ENCODE measurements at regions not wholly inside any gene's neighbourhood (a gene's known extent, or its start where the extent isn't known, plus 50 kb on each side); places are given as distances from the start of the nearest gene placed in this dataset.
"Not testable (repeated sequence)": the region's sequence is repeated elsewhere in the genome, so short reads cannot be mapped to it uniquely, and the experiment has no call there.

- no peaks in the 10 kb centered on the region for H3K27me3 Mint-ChIP-seq
- no peaks in the 10 kb centered on the region for H3K9me3 Mint-ChIP-seq
- H3K4me3 Mint-ChIP-seq: no peak overlapping the region
- no peak for ATAC-seq (ENCODE audit: low read depth)
- no peaks in the 10 kb centered on the region for H3K36me3 Mint-ChIP-seq
- no peak for DNase-seq (ENCODE audit: low spot score in 2 of 2)
- H3K27ac Mint-ChIP-seq: no peak overlapping the region
- H3K4me1 Mint-ChIP-seq: peaks cover 22% of the 10 kb centered on the region
Observed at GRCh38 chr22:25402501-25403283, 161.8 kb upstream of the GRK3 start.

GRCh38 chr22:25403284-25403810, 161.1 kb upstream of the GRK3 start:
- Mint-ChIP-seq H3K27me3 (no peaks in the 10 kb centered on the region), H3K9me3 (no peaks in the 10 kb centered on the region), H3K4me1 (peaks cover 22% of the 10 kb centered on the region), H3K36me3 (no peaks in the 10 kb centered on the region), H3K4me3 (peak overlapping the region; percentile 83), H3K27ac (peak overlapping the region; percentile 51)
- DNase-seq (ENCODE audit: low spot score in 2 of 2) (no peak), ATAC-seq (ENCODE audit: low read depth) (no peak)

GRCh38 chr22:25403811-25404471, 160.5 kb upstream of the GRK3 start:
- ATAC-seq (ENCODE audit: low read depth) (peak; percentile 31), DNase-seq (ENCODE audit: low spot score in 2 of 2) (no peak)
- H3K9me3 Mint-ChIP-seq: no peaks in the 10 kb centered on the region
- H3K4me3 Mint-ChIP-seq: peak overlapping the region; percentile 83
- no peaks in the 10 kb centered on the region for H3K36me3 Mint-ChIP-seq
- H3K4me1 Mint-ChIP-seq: peaks cover 22% of the 10 kb centered on the region
- H3K27me3 Mint-ChIP-seq: no peaks in the 10 kb centered on the region
- peak overlapping the region; percentile 51 for H3K27ac Mint-ChIP-seq

GRCh38 chr22:25404556-25404927, 159.9 kb upstream of the GRK3 start:
- peaks cover 22% of the 10 kb centered on the region for H3K4me1 Mint-ChIP-seq
- H3K4me3 Mint-ChIP-seq: peak overlapping the region; percentile 83
- H3K27ac Mint-ChIP-seq: peak overlapping the region; percentile 51
- H3K27me3 Mint-ChIP-seq: no peaks in the 10 kb centered on the region
- DNase-seq (ENCODE audit: low spot score in 2 of 2) (no peak), ATAC-seq (ENCODE audit: low read depth) (peak; percentile 34)
- no peaks in the 10 kb centered on the region for H3K36me3 Mint-ChIP-seq
- no peaks in the 10 kb centered on the region for H3K9me3 Mint-ChIP-seq

GRCh38 chr22:25404928-25405816, 159.3 kb upstream of the GRK3 start:
- Mint-ChIP-seq H3K4me3 (peak overlapping the region; percentile 83), H3K27me3 (no peaks in the 10 kb centered on the region), H3K9me3 (no peaks in the 10 kb centered on the region), H3K4me1 (peaks cover 17% of the 10 kb centered on the region), H3K36me3 (no peaks in the 10 kb centered on the region), H3K27ac (peak overlapping the region; percentile 10)
- DNase-seq (ENCODE audit: low spot score in 2 of 2) (peak; percentile 39 to 53), ATAC-seq (ENCODE audit: low read depth) (peak; percentile 80)

- peaks cover 14% of the 10 kb centered on the region for H3K4me1 Mint-ChIP-seq
- DNase-seq (ENCODE audit: low spot score in 2 of 2): no peak
- no peaks in the 10 kb centered on the region for H3K9me3 Mint-ChIP-seq
- H3K4me3 Mint-ChIP-seq: peak overlapping the region; percentile 61
- ATAC-seq (ENCODE audit: low read depth): no peak
- H3K36me3 Mint-ChIP-seq: no peaks in the 10 kb centered on the region
- peak overlapping the region; percentile 10 for H3K27ac Mint-ChIP-seq
- no peaks in the 10 kb centered on the region for H3K27me3 Mint-ChIP-seq
Observed at GRCh38 chr22:25405841-25406509, 158.5 kb upstream of the GRK3 start.

GRCh38 chr22:25406510-25407210, 157.8 kb upstream of the GRK3 start:
- Mint-ChIP-seq H3K27ac (peak overlapping the region; percentile 10), H3K4me1 (peaks cover 12% of the 10 kb centered on the region), H3K9me3 (no peaks in the 10 kb centered on the region), H3K36me3 (no peaks in the 10 kb centered on the region), H3K27me3 (no peaks in the 10 kb centered on the region), H3K4me3 (peak overlapping the region; percentile 61)
- ATAC-seq (ENCODE audit: low read depth) (no peak), DNase-seq (ENCODE audit: low spot score in 2 of 2) (no peak)

GRCh38 chr22:25407226-25407858, 157.1 kb upstream of the GRK3 start:
- ATAC-seq (ENCODE audit: low read depth) (no peak), DNase-seq (ENCODE audit: low spot score in 2 of 2) (no peak)
- Mint-ChIP-seq H3K4me1 (peaks cover 9% of the 10 kb centered on the region), H3K27me3 (no peaks in the 10 kb centered on the region), H3K36me3 (no peaks in the 10 kb centered on the region), H3K4me3 (peak overlapping the region; percentile 47), H3K27ac (no peak overlapping the region), H3K9me3 (no peaks in the 10 kb centered on the region)

- Mint-ChIP-seq H3K36me3 (peaks cover 2% of the 10 kb centered on the region), H3K9me3 (peaks cover 2% of the 10 kb centered on the region), H3K27me3 (no peaks in the 10 kb centered on the region), H3K4me3 (no peak overlapping the region), H3K27ac (no peak overlapping the region), H3K4me1 (peaks cover 9% of the 10 kb centered on the region)
- DNase-seq (ENCODE audit: low spot score in 2 of 2) (no peak), ATAC-seq (ENCODE audit: low read depth) (no peak)
Observed at GRCh38 chr22:25407859-25408229, 156.6 kb upstream of the GRK3 start.

- Mint-ChIP-seq H3K4me3 (no peak overlapping the region), H3K36me3 (peaks cover 2% of the 10 kb centered on the region), H3K27me3 (peaks cover 1% of the 10 kb centered on the region), H3K27ac (no peak overlapping the region), H3K9me3 (peaks cover 5% of the 10 kb centered on the region), H3K4me1 (peaks cover under 1% of the 10 kb centered on the region)
- ATAC-seq (ENCODE audit: low read depth): no peak
- no peak for DNase-seq (ENCODE audit: low spot score in 2 of 2)
Observed at GRCh38 chr22:25409240-25409639, 155.2 kb upstream of the GRK3 start.

- no peak overlapping the region for H3K4me3 Mint-ChIP-seq
- DNase-seq (ENCODE audit: low spot score in 2 of 2): no peak
- peaks cover 6% of the 10 kb centered on the region for H3K27me3 Mint-ChIP-seq
- no peak overlapping the region for H3K27ac Mint-ChIP-seq
- H3K4me1 Mint-ChIP-seq: no peaks in the 10 kb centered on the region
- ATAC-seq (ENCODE audit: low read depth): no peak
- peaks cover 6% of the 10 kb centered on the region for H3K36me3 Mint-ChIP-seq
- H3K9me3 Mint-ChIP-seq: peaks cover 5% of the 10 kb centered on the region
Observed at GRCh38 chr22:25410849-25411248, 153.6 kb upstream of the GRK3 start.

- ATAC-seq (ENCODE audit: low read depth) (no peak), DNase-seq (ENCODE audit: low spot score in 2 of 2) (no peak)
- H3K9me3 Mint-ChIP-seq: peaks cover 5% of the 10 kb centered on the region
- H3K27ac Mint-ChIP-seq: no peak overlapping the region
- peaks cover 8% of the 10 kb centered on the region for H3K27me3 Mint-ChIP-seq
- H3K4me1 Mint-ChIP-seq: peaks cover 2% of the 10 kb centered on the region
- no peak overlapping the region for H3K4me3 Mint-ChIP-seq
- peaks cover 6% of the 10 kb centered on the region for H3K36me3 Mint-ChIP-seq
Observed at GRCh38 chr22:25413620-25414019, 150.9 kb upstream of the GRK3 start.

- ATAC-seq (ENCODE audit: low read depth); H3K4me3 Mint-ChIP-seq; H3K9me3 Mint-ChIP-seq; H3K27ac Mint-ChIP-seq; DNase-seq (ENCODE audit: low spot score in 2 of 2); H3K36me3 Mint-ChIP-seq: not testable (repeated sequence)
- H3K4me1 Mint-ChIP-seq: peaks cover 14% of the 10 kb centered on the region
- peaks cover 14% of the 10 kb centered on the region for H3K27me3 Mint-ChIP-seq
Observed at GRCh38 chr22:25415731-25416130, 148.7 kb upstream of the GRK3 start.
